ENCODE measurements at regions not wholly inside any gene's neighbourhood (a gene's known extent, or its start where the extent isn't known, plus 50 kb on each side); places are given as distances from the start of the nearest gene placed in this dataset.

DNA sequence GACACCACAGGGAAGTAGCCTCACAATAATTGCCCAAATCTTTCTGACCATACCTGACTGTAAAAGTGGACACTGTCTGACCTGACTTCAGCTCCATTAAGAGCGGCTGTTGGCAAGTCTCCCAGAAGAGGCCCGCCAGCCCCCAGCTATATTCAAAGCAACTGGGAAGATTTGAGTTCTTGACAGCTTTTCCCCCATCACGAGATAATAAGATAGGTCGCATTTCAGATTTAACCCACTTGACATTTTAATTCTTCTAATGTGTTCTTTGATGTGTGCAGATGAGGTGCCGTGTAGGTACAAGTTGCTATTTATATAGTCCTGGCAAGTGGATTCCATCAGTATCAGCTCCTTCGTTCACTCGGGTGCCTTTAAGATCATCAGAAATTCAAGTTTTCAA lies 345.7 kb downstream of the DRD1 start:
- no peak for DNase-seq

DNA sequence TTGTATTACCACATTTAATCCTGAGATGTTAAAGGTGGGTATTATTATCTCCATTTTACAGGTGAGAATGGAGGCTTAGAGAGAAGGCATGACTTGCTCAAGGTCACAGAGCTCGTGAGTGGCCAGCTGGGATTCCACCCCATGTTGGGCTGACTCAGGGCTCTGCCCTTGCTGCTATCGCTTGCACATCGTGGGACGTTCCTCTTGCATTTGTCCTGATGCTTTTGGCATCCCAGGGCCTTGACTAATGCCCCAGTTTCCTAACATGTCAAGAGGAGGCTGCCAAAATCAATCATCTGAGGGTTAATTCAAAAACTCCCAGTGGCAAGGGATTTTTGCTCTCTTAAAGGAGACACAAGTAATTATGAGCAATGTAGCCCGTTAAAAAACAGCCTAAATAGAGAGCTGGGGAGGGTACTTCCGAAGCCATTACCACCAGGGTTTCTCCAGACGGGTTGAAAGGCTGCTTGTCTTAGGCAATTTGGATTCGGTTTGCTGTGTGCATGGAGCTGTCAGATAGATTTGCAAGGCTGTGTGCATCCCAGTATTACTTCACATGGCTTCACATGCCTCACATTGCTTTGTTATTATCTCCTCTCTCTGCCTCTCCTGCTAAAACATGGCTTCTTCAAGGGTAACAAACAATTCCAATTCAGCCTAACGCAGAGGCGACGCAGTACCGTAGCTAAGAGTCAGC lies 347.4 kb downstream of the DRD1 start:
- DNase-seq, result no peak

DNA sequence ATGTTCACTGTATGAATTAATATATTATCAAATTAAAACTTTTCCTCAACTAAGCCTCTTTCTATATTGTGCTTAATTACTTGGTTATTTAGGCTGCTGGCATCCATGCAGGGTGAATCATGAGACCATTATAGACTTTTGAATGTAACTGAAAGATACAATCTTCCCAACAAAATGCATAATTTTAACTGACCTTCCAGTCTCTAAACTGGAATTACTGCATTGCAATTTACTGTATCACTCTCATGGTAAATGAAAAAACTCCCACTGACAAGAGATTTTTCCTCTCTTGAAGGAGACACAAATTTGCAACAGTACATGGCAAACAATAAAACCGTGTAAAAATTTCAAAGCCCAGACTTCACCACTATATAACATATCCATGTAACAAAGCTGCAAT lies 349.5 kb downstream of the DRD1 start:
- no peak for DNase-seq

DNA sequence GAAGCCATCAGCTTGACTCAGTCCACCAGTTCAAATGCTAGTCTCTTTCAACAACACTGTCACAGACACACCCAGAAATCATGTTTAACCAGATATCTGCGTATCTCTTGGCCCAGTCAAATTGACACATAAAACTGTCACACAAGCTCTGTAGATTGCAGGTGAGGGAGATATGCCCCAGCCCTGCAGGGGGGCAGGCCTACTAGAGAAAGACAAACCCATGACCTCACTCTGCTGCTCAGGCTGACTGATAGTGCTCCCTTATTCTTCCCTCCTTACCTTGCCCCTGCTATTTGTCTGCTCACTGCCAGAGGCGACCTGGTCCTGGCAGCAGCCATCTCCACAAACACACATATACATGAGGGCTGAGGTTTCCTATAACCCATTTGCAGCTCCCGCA lies 351.3 kb downstream of the DRD1 start:
- DNase-seq, result peak; percentile 6

DNA sequence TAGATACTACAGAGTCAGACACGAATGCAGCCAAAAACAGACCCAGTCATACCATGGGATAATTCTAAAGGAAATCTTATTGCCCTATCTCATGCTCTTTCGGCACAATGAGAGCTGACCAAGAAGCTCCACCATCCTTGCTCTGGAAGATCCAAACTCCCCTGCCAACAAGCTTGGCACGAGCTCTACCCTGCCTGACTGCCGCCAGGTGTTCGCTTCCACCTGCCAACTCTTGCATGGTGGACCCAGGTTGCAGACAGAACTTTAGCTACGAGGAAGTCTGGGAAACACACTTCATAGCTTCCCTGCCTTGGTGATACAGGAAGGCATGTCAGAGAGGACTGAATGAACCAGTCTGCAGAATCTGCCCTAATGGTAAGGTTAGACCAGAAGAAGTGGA lies 355.0 kb downstream of the DRD1 start:
- no peak for DNase-seq

DNA sequence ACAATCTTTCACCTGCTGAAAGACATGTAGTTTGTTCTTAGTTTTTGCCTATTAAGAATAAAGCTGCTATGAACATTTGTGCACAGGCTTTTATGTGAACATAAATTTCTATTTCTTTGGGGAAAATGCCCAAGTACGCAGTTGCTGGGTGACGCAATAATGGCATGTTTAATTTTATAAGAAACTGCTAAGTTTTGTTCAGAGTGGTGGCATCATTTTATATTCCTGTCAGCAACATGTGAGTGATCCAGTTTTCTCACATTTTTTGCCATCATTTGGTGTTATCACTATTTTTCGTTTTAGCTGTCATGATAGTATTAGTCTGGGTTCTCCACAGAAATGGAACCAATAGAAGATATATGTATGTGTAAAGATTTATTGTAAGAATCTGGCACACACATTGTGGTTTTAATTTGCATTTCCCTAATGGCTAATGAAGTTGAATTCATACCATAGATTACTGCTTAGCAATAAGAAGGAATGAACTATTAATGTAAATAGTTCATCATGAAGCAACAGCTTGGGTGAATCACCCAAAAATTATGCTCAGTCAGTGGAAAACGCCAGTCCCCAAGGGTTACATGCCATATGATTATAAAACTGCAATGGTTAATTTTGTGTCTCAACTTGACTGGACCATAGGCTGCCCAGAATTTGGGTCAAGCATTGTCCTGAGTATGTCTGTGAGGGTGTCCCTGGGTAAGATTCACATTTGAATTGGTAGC lies 358.6 kb downstream of the MSX2 start:
- DNase-seq, result no peak

DNA sequence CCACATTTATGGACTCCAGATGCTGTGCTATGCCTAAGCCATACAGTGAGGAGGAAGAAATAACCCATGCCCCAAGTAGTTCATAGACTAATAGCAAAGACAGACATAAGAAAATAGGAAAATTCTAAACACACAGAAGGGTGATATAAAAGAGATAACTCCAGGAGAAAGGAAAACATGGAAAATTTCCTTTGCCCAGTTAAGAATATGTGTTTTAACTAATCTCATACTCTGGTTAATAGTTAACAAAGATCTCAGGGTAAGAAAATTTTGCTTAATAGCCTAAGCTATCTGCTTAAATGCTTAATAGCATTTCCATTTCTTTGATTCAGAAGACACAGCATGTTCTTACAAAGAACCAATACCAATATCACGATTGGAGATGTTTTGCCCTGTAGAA lies 358.0 kb downstream of the MSX2 start:
- DNase-seq, result no peak

DNA sequence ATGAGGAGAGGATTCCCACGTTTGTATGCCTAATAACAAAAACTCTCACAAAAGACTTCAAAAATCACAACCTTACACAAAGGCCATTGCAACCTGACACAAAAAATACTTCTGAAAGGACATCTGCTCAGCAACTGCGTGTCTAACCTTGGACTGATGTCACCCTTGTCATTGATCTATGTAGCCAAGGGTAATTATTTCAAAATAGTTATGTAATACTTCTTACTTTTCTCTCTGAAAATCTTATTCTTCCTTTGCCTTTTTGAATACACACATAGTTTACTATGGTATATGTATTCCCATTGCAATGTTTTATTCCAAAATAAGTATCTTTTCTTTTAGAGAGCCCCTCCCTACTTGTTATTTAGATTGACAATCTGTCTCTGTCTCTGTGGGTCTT lies 355.3 kb downstream of the MSX2 start:
- DNase-seq, result no peak

DNA sequence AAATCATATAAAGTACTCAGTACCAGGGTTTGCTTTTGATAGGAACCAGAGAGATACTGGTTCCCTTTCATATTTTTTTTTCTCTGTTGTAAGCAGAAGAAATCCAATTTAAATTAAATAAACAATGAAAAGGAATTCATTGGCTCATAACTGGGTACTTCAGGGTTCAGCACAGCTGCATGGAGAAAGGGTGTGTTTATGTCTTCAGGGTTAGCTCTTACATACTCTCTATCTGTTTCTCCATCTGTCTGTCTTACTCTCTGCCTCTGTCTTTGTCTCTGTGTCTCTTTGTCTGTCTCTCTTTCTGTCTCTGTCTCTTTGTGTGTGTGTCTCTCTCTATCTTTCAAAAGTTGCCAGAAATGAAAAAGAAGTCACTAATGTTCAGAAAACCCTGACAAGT lies 345.9 kb downstream of the MSX2 start:
- no peak for DNase-seq

DNA sequence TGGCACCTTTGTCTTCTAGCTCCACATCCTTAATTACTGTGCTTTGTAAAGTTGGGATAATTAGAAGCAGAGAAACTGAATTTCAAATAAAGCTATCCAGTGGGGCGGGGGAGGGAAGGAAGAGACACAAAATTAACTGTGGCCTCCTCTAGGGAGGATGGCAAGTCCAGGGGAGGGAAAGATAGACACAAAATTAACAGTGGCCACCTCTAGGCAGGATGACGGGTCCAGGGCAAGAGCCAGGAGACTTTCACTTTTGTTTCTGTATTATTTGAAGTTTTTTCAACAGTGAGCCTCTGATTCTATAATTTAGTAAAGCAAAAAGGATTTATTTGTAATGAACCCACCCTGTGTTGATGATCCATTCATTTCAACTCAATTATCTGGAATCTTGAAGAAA lies 335.9 kb downstream of the MSX2 start:
- no peak for DNase-seq

DNA sequence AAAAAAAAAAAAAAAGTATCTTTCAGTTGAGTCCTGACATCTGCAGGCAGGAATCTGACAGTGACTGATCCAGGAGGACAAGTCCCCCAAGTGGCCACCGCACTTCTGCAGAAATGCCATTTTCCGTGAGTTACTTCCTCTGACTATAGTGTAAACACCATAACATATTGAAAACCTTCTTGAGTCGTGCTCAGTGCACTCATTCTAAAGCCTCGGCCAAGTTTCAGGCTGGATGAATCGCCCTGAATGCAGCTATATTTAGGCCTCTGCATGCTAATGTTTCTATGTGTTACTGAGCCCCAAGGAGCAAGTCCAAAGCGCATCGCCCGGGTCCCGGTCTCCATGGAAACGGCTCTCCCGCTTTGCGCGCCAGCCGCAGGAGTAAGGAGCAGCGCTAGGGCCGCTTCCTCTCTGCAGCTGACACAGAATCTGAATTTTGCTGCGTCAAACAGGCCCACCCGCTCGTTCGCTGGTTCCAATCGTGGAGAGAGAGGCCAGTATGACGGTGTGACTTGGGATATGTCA lies 335.4 kb downstream of the MSX2 start:
- peak; percentile 52 for DNase-seq

DNA sequence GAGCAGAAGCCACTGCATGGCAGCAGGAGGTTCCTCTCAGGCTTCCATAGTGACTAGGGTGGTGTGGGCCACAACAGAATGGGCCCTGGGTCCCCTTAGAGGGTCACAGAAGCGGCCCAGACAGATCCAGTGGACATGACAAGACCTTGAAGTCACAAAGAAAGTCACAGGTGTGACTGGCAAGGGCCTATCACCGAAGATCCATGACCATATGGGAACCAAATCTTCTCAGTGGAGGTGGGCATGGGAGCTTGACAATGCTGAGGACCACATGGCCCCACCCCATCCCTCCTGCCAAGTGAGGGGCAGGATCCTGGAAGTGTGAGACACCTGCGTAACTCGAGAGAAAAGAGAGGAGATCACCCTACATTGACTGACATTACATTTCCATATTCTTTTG lies 332.4 kb downstream of the MSX2 start:
- DNase-seq, result no peak

DNA sequence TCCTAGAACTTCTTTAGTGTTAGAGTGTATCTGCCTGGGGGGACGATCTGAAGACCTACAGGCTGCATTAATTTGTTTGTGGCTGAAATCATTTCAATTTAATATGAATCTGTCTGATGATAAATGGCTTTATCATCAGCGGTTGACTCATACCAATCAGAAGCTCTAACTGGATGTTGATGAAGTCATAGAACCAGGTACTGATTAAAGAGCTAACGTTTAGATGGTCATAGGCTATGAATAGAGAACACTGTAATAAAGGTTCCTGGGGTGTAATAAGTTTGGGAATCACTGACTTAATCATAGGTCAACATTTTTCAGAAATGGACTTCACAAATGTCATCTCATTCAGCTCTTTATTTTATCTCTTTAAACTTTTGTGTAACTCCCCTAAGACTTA lies 329.9 kb downstream of the MSX2 start:
- no peak for DNase-seq

DNA sequence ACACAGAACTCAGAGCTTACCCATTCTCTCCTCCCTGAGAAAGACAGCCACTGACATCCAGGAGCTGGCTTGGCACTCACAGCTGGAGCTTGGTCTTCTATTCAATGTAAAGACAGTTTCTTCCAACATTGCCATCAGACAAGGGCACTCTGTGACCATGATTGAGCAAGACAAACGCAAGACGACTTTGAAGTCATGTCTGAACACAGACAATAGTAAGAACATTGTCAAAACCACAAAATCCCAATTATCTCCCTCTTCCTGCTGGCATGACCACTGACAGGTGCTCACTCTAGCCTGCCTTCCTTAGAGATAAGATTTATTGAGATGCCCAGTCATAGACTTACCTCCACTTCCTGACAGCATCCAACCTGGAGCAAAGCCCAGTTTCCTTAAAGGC lies 328.0 kb downstream of the MSX2 start:
- no peak for DNase-seq

DNA sequence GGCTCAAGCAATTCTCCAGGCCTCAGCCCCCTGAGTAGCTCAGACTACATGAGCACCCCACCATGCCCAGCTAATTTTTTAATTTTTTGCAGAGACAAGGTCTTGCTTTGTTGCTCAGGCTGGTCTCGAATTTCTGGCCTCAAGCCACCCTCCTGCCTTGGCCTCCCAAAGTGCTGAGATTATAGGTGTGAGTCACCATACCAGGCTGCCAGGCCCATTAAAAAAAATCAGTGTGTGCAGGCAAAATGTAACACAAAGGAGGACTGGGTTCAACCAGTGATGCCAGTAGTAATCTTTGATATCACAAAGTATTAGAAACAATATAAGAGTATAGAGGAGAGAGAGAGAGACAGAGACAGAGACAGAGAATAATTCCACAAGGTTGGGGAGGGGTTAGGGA lies 322.7 kb downstream of the MSX2 start:
- DNase-seq, result no peak

DNA sequence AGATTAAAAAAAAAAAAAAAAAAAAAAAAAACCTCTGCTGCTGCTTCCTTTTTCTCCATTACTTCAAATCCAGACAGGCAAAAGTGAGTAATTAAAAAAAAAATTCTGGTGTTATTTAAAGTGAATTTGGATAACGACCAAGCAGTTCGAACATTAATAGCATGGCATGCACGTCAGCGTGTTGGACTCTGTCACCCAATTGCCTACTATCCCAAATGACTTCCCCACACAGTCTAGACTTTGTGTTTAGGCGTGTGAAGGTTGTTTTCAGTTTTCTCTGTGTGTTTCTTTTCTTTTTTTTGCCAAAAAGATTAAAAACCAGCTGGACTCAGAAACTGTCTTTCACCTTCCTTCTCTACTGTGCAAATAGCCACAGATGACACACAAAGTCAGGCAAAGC lies 321.4 kb downstream of the MSX2 start:
- DNase-seq, result no peak

DNA sequence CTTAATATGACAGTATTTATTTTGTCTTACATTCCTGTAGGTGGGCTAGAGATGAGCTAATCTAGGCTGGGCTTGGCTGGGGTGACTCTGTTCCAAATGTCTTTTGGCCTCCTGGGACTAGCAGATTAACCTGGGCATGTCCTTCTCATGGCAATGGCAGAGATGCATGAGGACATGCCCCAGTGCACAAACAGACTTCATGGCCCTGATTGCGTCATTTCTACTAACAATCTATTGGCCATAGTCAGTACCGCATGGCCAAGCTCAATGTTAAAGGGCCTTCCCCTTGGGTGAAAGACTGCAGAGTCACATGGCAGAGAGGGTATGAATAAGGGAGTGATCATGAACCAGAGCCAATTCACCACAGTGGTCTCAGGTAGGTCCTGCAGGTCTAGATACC lies 313.4 kb downstream of the MSX2 start:
- no peak for DNase-seq

DNA sequence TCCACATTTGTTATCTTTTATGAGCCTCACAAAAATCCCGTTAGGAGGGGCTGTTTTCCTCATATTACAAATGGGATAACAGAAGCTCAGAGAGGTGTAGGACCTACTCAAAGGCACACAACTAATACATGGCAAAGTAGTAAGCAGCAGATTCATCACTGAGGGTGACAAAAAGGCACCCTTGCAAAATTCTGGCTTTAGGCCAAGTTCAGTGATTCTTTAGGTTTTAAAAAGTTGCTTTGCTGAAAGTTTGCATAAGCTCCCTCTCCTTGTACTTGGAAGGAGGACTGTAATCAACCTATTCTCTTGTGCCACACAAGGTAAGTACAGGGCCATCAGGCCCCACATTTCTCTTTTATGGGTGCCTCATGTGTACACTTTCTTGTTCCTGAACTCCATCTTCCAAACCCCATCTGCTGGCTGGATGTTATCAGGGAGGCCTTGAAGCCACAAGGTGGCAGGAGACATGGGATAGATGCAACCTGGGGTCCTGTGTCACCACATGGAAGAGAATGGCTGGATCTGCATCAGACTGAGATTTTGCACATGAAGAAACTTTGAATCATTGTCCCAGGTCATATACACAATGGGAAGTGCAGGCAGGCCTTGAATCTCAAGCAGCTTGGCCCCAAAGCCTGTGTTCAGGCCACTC lies 311.6 kb downstream of the MSX2 start:
- no peak for DNase-seq

DNA sequence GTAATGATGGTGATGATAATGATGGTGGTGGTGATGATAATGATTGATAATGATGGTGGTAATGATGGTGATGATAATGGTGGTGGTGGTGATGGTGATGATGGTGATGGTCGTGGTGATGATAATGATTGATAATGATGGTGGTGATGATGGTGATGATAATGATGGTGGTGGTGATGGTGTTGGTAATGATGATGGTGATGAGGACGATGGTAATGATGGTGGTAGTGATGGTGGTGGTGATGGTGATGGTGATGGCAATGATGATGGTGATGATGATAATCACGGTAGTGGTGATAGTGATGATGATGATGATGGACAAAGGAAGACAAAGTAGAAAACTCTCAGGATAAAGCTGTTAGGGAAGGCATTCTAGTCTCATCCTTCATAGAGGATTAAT lies 310.5 kb downstream of the MSX2 start:
- DNase-seq, result no peak

DNA sequence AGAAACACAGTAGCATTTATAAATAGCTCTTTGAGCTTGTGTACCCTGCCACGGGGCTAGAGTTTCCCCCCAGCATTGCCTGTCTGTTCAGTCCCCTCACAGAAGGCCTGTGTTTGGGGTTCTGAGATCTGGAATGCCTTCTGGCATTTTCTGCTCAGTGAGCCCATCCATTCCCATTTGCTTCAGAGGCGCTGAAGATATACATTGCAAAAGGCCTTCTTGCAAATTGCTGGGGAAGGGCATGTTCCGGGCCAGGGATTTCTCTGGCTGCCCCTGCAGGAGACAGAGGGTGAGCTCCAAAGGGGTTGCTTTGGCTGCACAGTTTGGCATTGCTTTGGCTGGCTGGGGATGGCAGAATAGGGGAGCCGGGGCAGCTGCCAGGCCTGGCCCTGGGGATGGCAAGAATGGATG lies 308.4 kb downstream of the MSX2 start:
- DNase-seq, result no peak

DNA sequence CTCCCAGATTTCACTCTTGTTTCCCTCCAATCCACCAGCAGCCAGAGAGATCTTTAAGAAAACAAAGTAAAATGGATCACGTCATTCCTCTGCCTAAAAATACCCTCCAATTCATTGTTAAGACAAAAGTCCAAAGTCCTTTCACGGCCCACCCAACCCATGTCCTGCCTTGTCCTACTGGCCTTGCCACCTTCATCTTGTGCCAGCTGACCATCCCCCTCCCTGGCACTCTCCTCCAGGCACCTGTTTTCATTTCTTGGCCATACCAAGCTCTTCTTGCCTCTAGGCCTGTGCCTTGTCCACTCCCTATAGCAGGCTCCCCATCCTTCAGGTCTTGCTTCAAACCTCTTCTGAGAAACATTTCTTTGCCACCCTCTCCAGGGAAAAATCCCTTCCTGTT lies 307.6 kb downstream of the MSX2 start:
- no peak for DNase-seq

DNA sequence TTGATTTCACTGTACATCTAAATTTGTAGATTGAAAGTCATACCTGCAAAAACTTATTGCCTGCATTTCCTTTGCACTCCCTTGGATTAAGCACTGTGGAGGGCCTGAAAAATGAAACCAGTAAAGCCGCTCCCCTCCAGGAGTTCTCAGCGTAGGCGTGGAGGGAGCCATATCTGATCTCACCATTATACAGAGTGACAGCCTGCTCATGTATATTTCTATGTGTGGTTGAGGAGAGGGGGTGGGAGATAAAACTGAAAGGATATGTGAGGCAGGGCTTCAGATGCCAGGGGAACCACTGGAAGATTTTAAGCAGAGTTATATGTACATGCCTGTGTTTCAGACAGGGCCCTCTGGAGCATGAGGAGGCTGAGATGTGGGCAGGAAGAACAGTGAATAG lies 303.0 kb downstream of the MSX2 start:
- no peak for DNase-seq

DNA sequence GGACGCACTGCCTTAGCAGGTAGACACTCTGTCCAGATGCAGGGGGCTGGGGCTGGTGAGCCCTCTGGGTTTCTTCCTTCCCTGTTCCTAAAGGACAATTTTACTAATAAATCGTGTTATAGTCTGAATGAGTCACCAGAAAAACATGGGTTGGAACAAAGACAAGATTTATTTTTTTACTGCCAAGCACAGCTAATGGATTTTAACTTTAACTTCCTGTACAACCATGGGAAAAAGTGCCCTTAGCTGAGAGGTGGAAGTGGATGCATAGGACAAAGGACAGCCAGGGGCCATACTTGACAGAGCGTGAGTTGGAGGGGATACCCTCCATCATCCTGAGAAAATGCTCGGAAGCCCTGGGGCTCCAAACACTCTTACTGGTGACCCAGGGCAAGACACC lies 300.7 kb downstream of the MSX2 start:
- DNase-seq, result no peak
